Transverse colon (tissue), 4 donors: ENCODE measurements at regions not wholly inside any gene's neighbourhood (a gene's known extent, or its start where the extent isn't known, plus 50 kb on each side); places are given as distances from the start of the nearest gene placed in this dataset.

ENCODE experiments used
- DNase-seq: peaks from one replicate; pipeline ENCODE4 v3.0.0-alpha.2; 2019
- H3K27ac ChIP-seq, 4 donors: fragments of 200-600 bp; sonication (generic); 2 replicates each; pipeline ENCODE4 v1.5.1; 2016 to 2018; ENCODE audit warnings: inconsistent platforms in 4 of 4
- H3K27me3 ChIP-seq: fragments of 200-600 bp; sonication (generic); 2 replicates; pipeline ENCODE4 v1.5.1; 2017; ENCODE audit warnings: inconsistent platforms
- H3K36me3 ChIP-seq, 4 donors: fragments of 200-600 bp; sonication (generic); 2 replicates each; pipeline ENCODE4 v1.5.1; 2017 to 2019; ENCODE audit warnings: inconsistent platforms in 4 of 4
- H3K4me1 ChIP-seq, 4 donors: fragments of 200-600 bp; sonication (generic); 2 replicates each; pipeline ENCODE4 v1.5.1; 2017 to 2020; ENCODE audit warnings: inconsistent platforms in 4 of 4
- H3K4me3 ChIP-seq, 4 donors: fragments of 200-600 bp; sonication (generic); 1 replicate in 1 of 4; 2 replicates in 3 of 4; pipeline versions ENCODE4 v1.5.1 to v1.6.1; 2017 to 2019; ENCODE audit warnings: inconsistent platforms in 4 of 4
- H3K9me3 ChIP-seq, 2 donors: fragments of 200-600 bp; sonication (generic); 2 replicates each; pipeline ENCODE4 v1.5.1; 2017 to 2019; ENCODE audit warnings: inconsistent platforms in 2 of 2
- EP300 ChIP-seq: sonication (generic); formaldehyde crosslinking; IDR thresholded peaks from one replicate; pipeline ENCODE4 v1.6.1; 2017; ENCODE audit warnings: antibody characterized with exemption, low read depth
- POLR2A ChIP-seq: fragments of 450-650 bp; IDR thresholded peaks from one replicate; pipeline ENCODE4 v1.6.1; 2016; ENCODE audit warnings: antibody characterized with exemption, mild to moderate bottlenecking, moderate library complexity
- POLR2AphosphoS5 ChIP-seq, 3 donors: sonication (generic); formaldehyde crosslinking; IDR thresholded peaks; one replicate each; pipeline ENCODE4 v1.6.1; 2016; ENCODE audit warnings: antibody characterized with exemption in 3 of 3
- WGBS, 2 donors: methylation state at CpG; one replicate each; pipeline ENCODE4 v1.1.5; 2018; ENCODE audit warnings: low coverage in 1 of 2; 5-methylcytosine and 5-hydroxymethylcytosine counted together
- in situ Hi-C, 4 donors: fragments of 200-750 bp; cut with MboI; loops; one replicate each; pipeline versions ENCODE4 v1.15.0 to v1.15.1; 2017; ENCODE audit warnings: low sequenced_read_pairs in 3 of 4, low pct_ligation_motif_present in 1 of 4, low pct_unique_long_range_greater_than_20kb in 1 of 4
- intact Hi-C: fragments of 100-400 bp; cut with DNase I; formaldehyde crosslinking; loops from one replicate; pipeline ENCODE4 v1.15.1; 2023; ENCODE audit warnings: low total_unique reads
- TF ChIP-seq, protein P1 (sequence below), 5 experiments: fragments of 200-600 bp in 3 of 5; fragments of 450-650 bp in 2 of 5; sonication (generic) in 3 of 5; IDR thresholded peaks; 1 replicate in 2 of 5; 2 replicates in 3 of 5; pipeline ENCODE4 v1.5.1; 2016 to 2017; ENCODE audit warnings: antibody characterized with exemption in 5 of 5, inconsistent platforms in 3 of 5, mild to moderate bottlenecking in 2 of 5, moderate library complexity in 1 of 5

GRCh38 chr20:16170406-16170971 lies 402.8 kb downstream of the KIF16B start:
- intact Hi-C loops (no loop called here), in situ Hi-C loops (no loop called here)
- Histone ChIP-seq H3K27me3 (no peaks in the 10 kb centered on the region), H3K36me3 (no peaks in the 10 kb centered on the region), H3K27ac (no peak overlapping the region), H3K4me1 (no peaks in the 10 kb centered on the region), H3K4me3 (no peak overlapping the region), H3K9me3 (no peaks in the 10 kb centered on the region)
- WGBS, 2 donors = 78% methylated on average over 7 of the region's 7 CpGs; no CpG with 5 or more reads in 1 of the 2 donors
- no peak for DNase-seq
- no peak for TF ChIP-seq POLR2AphosphoS5 (IDR thresholded peaks at IDR 0.05)
- TF ChIP-seq, protein P1, sequence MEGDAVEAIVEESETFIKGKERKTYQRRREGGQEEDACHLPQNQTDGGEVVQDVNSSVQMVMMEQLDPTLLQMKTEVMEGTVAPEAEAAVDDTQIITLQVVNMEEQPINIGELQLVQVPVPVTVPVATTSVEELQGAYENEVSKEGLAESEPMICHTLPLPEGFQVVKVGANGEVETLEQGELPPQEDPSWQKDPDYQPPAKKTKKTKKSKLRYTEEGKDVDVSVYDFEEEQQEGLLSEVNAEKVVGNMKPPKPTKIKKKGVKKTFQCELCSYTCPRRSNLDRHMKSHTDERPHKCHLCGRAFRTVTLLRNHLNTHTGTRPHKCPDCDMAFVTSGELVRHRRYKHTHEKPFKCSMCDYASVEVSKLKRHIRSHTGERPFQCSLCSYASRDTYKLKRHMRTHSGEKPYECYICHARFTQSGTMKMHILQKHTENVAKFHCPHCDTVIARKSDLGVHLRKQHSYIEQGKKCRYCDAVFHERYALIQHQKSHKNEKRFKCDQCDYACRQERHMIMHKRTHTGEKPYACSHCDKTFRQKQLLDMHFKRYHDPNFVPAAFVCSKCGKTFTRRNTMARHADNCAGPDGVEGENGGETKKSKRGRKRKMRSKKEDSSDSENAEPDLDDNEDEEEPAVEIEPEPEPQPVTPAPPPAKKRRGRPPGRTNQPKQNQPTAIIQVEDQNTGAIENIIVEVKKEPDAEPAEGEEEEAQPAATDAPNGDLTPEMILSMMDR (IDR thresholded peaks at IDR 0.05) = no peak
- no peak for TF ChIP-seq EP300
- TF ChIP-seq POLR2A = no peak

GRCh38 chr20:16167423-16168130 lies 405.7 kb downstream of the KIF16B start:
- in situ Hi-C loops (no loop called here), intact Hi-C loops (no loop called here)
- WGBS, 2 donors = 85 to 90% methylated on average over 2 of the region's 2 CpGs
- Histone ChIP-seq H3K4me1 (no peaks in the 10 kb centered on the region), H3K27me3 (no peaks in the 10 kb centered on the region), H3K27ac (no peak overlapping the region), H3K36me3 (no peaks in the 10 kb centered on the region), H3K9me3 (no peaks in the 10 kb centered on the region), H3K4me3 (no peak overlapping the region)
- DNase-seq = no peak
- no peak for TF ChIP-seq POLR2A
- TF ChIP-seq, protein P1 (IDR thresholded peaks at IDR 0.05) = no peak
- TF ChIP-seq EP300 = no peak
- TF ChIP-seq POLR2AphosphoS5 (IDR thresholded peaks at IDR 0.05) = no peak

- in situ Hi-C loops (no loop called here), intact Hi-C loops (no loop called here)
- Histone ChIP-seq H3K4me3 (no peak overlapping the region), H3K27me3 (no peaks in the 10 kb centered on the region), H3K36me3 (no peaks in the 10 kb centered on the region), H3K9me3 (no peaks in the 10 kb centered on the region), H3K4me1 (no peaks in the 10 kb centered on the region), H3K27ac (no peak overlapping the region)
- TF ChIP-seq EP300 (no peak), POLR2A (no peak), POLR2AphosphoS5 (IDR thresholded peaks at IDR 0.05) (no peak)
- DNase-seq = no peak
- WGBS, 2 donors = 84% methylated on average over 6 of the region's 6 CpGs; no CpG with 5 or more reads in 1 of the 2 donors
Measured at GRCh38 chr20:16166737-16167136, 406.5 kb downstream of the KIF16B start.

GRCh38 chr20:16158976-16159286 lies 414.3 kb downstream of the KIF16B start:
- Histone ChIP-seq H3K4me1 (no peaks in the 10 kb centered on the region), H3K9me3 (no peaks in the 10 kb centered on the region), H3K27ac (no peak overlapping the region), H3K36me3 (no peaks in the 10 kb centered on the region), H3K4me3 (no peak overlapping the region), H3K27me3 (no peaks in the 10 kb centered on the region)
- in situ Hi-C loops = no loop called here
- intact Hi-C loops = no loop called here
- no peak for TF ChIP-seq POLR2AphosphoS5 (IDR thresholded peaks at IDR 0.05)
- TF ChIP-seq POLR2A = no peak
- TF ChIP-seq, protein P1 (IDR thresholded peaks at IDR 0.05) = no peak
- no peak for TF ChIP-seq EP300
- WGBS, 2 donors = 78 to 88% methylated on average over 2 of the region's 2 CpGs
- no peak for DNase-seq
